Inflammatory macrophage treated with lipopolysaccharide for 1 hour (primary cell): ENCODE measurements at regions not wholly inside any gene's neighbourhood (a gene's known extent, or its start where the extent isn't known, plus 50 kb on each side); places are given as distances from the start of the nearest gene placed in this dataset.
"Not testable (repeated sequence)": the region's sequence is repeated elsewhere in the genome, so short reads cannot be mapped to it uniquely, and the experiment has no call there.

Experiments
- DNase-seq, 2 donors: peaks; one replicate each; pipeline ENCODE4 v3.0.0-alpha.2; 2020 to 2022

- DNase-seq: no peak
Measured at GRCh38 chr5:29213475-29213874, 1980.0 kb upstream of the CDH6 start.

- peak in 1 of 2 donors; percentile 13 for DNase-seq
Measured at GRCh38 chr5:29208024-29208423, 1985.5 kb upstream of the CDH6 start.

- DNase-seq: no peak
Measured at GRCh38 chr5:29203049-29203448, 1990.4 kb upstream of the CDH6 start.

GRCh38 chr5:29197631-29198454, 1995.6 kb upstream of the CDH6 start:
- no peak for DNase-seq

GRCh38 chr5:29193972-29194371, 1999.5 kb upstream of the CDH6 start:
- DNase-seq: no peak

GRCh38 chr5:29191269-29192048, 2002.0 kb upstream of the CDH6 start:
- DNase-seq: not testable (repeated sequence)

GRCh38 chr5:29190398-29190797, 2003.1 kb upstream of the CDH6 start:
- DNase-seq: not testable (repeated sequence)

- not testable (repeated sequence) for DNase-seq
Measured at GRCh38 chr5:29186380-29186779, 2007.1 kb upstream of the CDH6 start.

- DNase-seq: no peak
Measured at GRCh38 chr5:29185558-29185957, 2007.9 kb upstream of the CDH6 start.

- no peak for DNase-seq
Measured at GRCh38 chr5:29175774-29176173, 2017.7 kb upstream of the CDH6 start.

- no peak for DNase-seq
Measured at GRCh38 chr5:29170599-29170998, 2022.9 kb upstream of the CDH6 start.

- DNase-seq: no peak
Measured at GRCh38 chr5:29169886-29170285, 2023.6 kb upstream of the CDH6 start.

GRCh38 chr5:29162297-29162696, 2031.2 kb upstream of the CDH6 start:
- no peak for DNase-seq

- DNase-seq: no peak
Measured at GRCh38 chr5:29161399-29162291, 2031.8 kb upstream of the CDH6 start.

- DNase-seq: no peak
Measured at GRCh38 chr5:29157975-29158374, 2035.5 kb upstream of the CDH6 start.

GRCh38 chr5:29150840-29151239, 2042.6 kb upstream of the CDH6 start:
- DNase-seq: no peak

- DNase-seq: no peak
Measured at GRCh38 chr5:29148581-29148980, 2044.9 kb upstream of the CDH6 start.

GRCh38 chr5:29148073-29148472, 2045.4 kb upstream of the CDH6 start:
- DNase-seq: no peak

- no peak for DNase-seq
Measured at GRCh38 chr5:29143266-29143665, 2050.2 kb upstream of the CDH6 start.

- no peak for DNase-seq
Measured at GRCh38 chr5:29134418-29134817, 2059.1 kb upstream of the CDH6 start.

GRCh38 chr5:29131285-29131684, 2062.2 kb upstream of the CDH6 start:
- DNase-seq: no peak

GRCh38 chr5:29130786-29131185, 2062.7 kb upstream of the CDH6 start:
- DNase-seq: no peak

GRCh38 chr5:29127524-29128156, 2065.8 kb upstream of the CDH6 start:
- not testable (repeated sequence) for DNase-seq
